SU-DHL-6 (cell line): ENCODE measurements at regions not wholly inside any gene's neighbourhood (a gene's known extent, or its start where the extent isn't known, plus 50 kb on each side); places are given as distances from the start of the nearest gene placed in this dataset.

Source experiments
- EZH2phosphoT487 ChIP-seq: fragments of 200-600 bp; sonication (generic), shearing (Covaris generic); conservative IDR thresholded peaks from 2 replicates; pipeline ENCODE4 v1.6.1; 2018; ENCODE audit warnings: mild to moderate bottlenecking, antibody characterized with exemption, low read length, moderate library complexity, mixed read lengths
- TF ChIP-seq, protein P1 (sequence below): fragments of 200-600 bp; sonication (generic); IDR thresholded peaks from one replicate; pipeline ENCODE4 v1.5.1; 2017; ENCODE audit warnings: antibody characterized with exemption, mild to moderate bottlenecking, low read length, moderate library complexity; ENCODE audit not compliant: insufficient read depth, poor library complexity, severe bottlenecking

DNA sequence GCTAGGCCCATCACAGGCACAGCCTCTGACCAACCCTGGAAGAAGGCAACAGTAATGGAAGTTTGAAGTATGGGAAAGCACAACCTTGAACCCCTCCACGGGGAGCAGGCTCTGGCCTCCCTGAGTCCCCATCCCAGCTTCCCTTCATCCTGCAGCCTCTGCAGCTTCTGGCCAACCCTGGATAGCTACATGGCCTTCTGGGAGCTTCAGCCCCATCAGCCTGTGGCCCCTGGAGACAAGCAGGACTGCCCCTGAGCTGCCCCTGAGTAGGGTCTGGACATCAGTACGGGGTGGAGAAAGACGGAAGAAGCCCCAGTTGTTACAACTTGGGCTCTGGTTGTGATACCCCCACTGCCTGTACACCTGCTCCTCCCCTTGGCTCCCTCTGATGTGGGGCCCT lies 113.8 kb upstream of the CD82 start:
- TF ChIP-seq, protein P1, sequence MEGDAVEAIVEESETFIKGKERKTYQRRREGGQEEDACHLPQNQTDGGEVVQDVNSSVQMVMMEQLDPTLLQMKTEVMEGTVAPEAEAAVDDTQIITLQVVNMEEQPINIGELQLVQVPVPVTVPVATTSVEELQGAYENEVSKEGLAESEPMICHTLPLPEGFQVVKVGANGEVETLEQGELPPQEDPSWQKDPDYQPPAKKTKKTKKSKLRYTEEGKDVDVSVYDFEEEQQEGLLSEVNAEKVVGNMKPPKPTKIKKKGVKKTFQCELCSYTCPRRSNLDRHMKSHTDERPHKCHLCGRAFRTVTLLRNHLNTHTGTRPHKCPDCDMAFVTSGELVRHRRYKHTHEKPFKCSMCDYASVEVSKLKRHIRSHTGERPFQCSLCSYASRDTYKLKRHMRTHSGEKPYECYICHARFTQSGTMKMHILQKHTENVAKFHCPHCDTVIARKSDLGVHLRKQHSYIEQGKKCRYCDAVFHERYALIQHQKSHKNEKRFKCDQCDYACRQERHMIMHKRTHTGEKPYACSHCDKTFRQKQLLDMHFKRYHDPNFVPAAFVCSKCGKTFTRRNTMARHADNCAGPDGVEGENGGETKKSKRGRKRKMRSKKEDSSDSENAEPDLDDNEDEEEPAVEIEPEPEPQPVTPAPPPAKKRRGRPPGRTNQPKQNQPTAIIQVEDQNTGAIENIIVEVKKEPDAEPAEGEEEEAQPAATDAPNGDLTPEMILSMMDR = no peak
- TF ChIP-seq EZH2phosphoT487 = no peak
